Loucy (cell line): ENCODE measurements at regions not wholly inside any gene's neighbourhood (a gene's known extent, or its start where the extent isn't known, plus 50 kb on each side); places are given as distances from the start of the nearest gene placed in this dataset.

Experiments
- CTCF ChIP-seq: fragments of 200-600 bp; sonication (generic); conservative IDR thresholded peaks from 2 replicates; pipeline ENCODE4 v1.5.1; 2014; ENCODE audit warnings: mild to moderate bottlenecking, antibody characterized with exemption, low read length
- EZH2phosphoT487 ChIP-seq: fragments of 200-600 bp; IDR thresholded peaks from 2 replicates; pipeline ENCODE4 v1.6.1; 2018; ENCODE audit warnings: antibody characterized with exemption, mild to moderate bottlenecking, moderate library complexity, borderline replicate concordance

DNA sequence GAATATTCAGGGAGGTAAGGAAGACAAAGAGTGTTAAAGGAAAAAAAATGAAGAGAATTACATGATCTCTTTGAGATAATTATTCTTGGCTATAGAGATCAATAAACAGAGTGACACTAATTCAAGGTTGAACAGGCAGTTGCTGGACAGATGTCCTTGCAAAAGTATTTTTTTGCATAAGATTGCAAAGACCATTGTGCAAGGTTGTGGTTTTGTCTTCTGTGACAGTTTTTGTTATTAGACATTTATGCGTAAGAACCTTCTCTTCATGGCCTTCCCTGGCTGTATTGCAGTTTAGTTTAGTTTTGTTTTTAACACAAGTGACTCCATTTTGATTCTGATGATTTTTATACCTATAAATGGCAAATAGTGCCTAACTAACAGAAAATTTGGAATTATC lies 682.8 kb upstream of the ARPP21 start:
- TF ChIP-seq EZH2phosphoT487 (no peak), CTCF (no peak)
